NCI-H1092 (cell line): ENCODE measurements at regions not wholly inside any gene's neighbourhood (a gene's known extent, or its start where the extent isn't known, plus 50 kb on each side); places are given as distances from the start of the nearest gene placed in this dataset.
A peak's percentile ranks its signal among the peaks of the same experiment; 100 is the strongest.

Source experiments
- DNase-seq: peaks from one replicate; lab custom pipeline; 2025; lab: John Stamatoyannopoulos, UW

GRCh38 chr13:109510013-109510412 is 276.4 kb downstream of the IRS2 start:
- no peak for DNase-seq

- DNase-seq, result no peak
These were observed 277.1 kb downstream of the IRS2 start for GRCh38 chr13:109509154-109509900.

GRCh38 chr13:109500146-109500773 is 286.1 kb downstream of the IRS2 start:
- peak; percentile 28 for DNase-seq

- DNase-seq, result no peak
These were observed 288.5 kb downstream of the IRS2 start for GRCh38 chr13:109497917-109498316.

- no peak for DNase-seq
These were observed 290.2 kb downstream of the IRS2 start for GRCh38 chr13:109496216-109496615.

- DNase-seq, result peak; percentile 88
These were observed 291.4 kb downstream of the IRS2 start for GRCh38 chr13:109494925-109495369.

- DNase-seq, result no peak
These were observed 301.1 kb downstream of the IRS2 start for GRCh38 chr13:109485136-109485794.

- no peak for DNase-seq
These were observed 303.1 kb downstream of the IRS2 start for GRCh38 chr13:109483284-109483683.

- no peak for DNase-seq
These were observed 305.3 kb downstream of the IRS2 start for GRCh38 chr13:109481040-109481439.

GRCh38 chr13:109480011-109480955 is 306.1 kb downstream of the IRS2 start:
- DNase-seq, result no peak

- DNase-seq, result no peak
These were observed 306.8 kb downstream of the IRS2 start for GRCh38 chr13:109479534-109479933.

GRCh38 chr13:109476001-109476400 is 310.4 kb downstream of the IRS2 start:
- DNase-seq, result no peak

- DNase-seq, result no peak
These were observed 318.3 kb downstream of the IRS2 start for GRCh38 chr13:109468123-109468522.

GRCh38 chr13:109465148-109465547 is 321.2 kb downstream of the IRS2 start:
- DNase-seq, result no peak

GRCh38 chr13:109454167-109454917 is 332.0 kb downstream of the IRS2 start:
- DNase-seq, result no peak

GRCh38 chr13:109451726-109452125 is 334.7 kb downstream of the IRS2 start:
- no peak for DNase-seq

- no peak for DNase-seq
These were observed 337.8 kb downstream of the IRS2 start for GRCh38 chr13:109448629-109449028.

GRCh38 chr13:109447667-109448066 is 338.7 kb downstream of the IRS2 start:
- no peak for DNase-seq

- DNase-seq, result no peak
These were observed 346.1 kb downstream of the IRS2 start for GRCh38 chr13:109440320-109440719.

- DNase-seq, result no peak
These were observed 346.6 kb downstream of the IRS2 start for GRCh38 chr13:109439813-109440212.

GRCh38 chr13:109436841-109437240 is 349.5 kb downstream of the IRS2 start:
- DNase-seq, result no peak
